Adrenal gland (tissue), 5 donors: ENCODE measurements at regions not wholly inside any gene's neighbourhood (a gene's known extent, or its start where the extent isn't known, plus 50 kb on each side); places are given as distances from the start of the nearest gene placed in this dataset.

Experiments
- CTCF ChIP-seq, 6 experiments: fragments of 450-650 bp in 4 of 6; fragments of 200-600 bp in 2 of 6; sonication (generic) in 1 of 6; IDR thresholded peaks; 1 replicate in 5 of 6; 2 replicates in 1 of 6; pipeline versions ENCODE4 v1.5.1 to v1.8.0; 2016 to 2021; ENCODE audit warnings: antibody characterized with exemption in 6 of 6, mild to moderate bottlenecking in 2 of 6, moderate library complexity in 1 of 6
- POLR2A ChIP-seq, 2 donors: fragments of 450-650 bp; IDR thresholded peaks; one replicate each; pipeline ENCODE4 v1.6.1; 2017; ENCODE audit warnings: antibody characterized with exemption in 2 of 2, mild to moderate bottlenecking in 2 of 2, moderate library complexity in 1 of 2
- donor health status: DM: no; HTN: no; CAD: no.

DNA sequence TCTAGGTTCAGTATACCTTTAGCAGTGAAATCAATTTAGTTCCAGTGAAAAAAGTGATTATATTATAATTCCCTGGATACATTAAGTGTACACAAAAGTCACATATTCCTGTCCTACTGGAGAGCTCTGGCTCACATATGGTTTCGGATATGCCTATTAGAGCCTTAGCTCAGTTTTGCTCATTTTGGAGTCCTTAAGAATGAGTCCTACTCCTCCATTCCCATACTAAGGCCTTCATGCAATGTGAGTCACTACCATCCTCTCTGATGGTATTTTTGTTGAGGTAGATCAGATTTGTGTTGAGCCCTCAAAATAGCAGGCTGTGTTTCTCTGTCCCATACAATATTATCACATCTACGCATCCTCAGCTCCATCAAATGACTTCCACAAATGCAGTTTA lies 294.2 kb upstream of the COL8A1 start:
- TF ChIP-seq CTCF (IDR thresholded peaks at IDR 0.05) (no peak), POLR2A (IDR thresholded peaks at IDR 0.05) (no peak)
